ENCODE measurements at regions not wholly inside any gene's neighbourhood (a gene's known extent, or its start where the extent isn't known, plus 50 kb on each side); places are given as distances from the start of the nearest gene placed in this dataset.

- Histone ChIP-seq H3K9me3 (no peaks in the 10 kb centered on the region), H3K4me3 (no peak overlapping the region), H3K36me3 (ENCODE audit: low read depth) (no peaks in the 10 kb centered on the region), H3K4me1 (ENCODE audit: low read depth) (no peaks in the 10 kb centered on the region)
- intact Hi-C loops (cut with DNase I, micrococcal nuclease): no loop called here
- TF ChIP-seq CTCF (IDR thresholded peaks at IDR 0.05): no peak
- ATAC-seq: no peak
- no peak for DNase-seq
Measured at GRCh38 chr1:73756817-73757216, 441.2 kb downstream of the LRRIQ3 start.

- Histone ChIP-seq H3K9me3 (no peaks in the 10 kb centered on the region), H3K36me3 (ENCODE audit: low read depth) (no peaks in the 10 kb centered on the region), H3K4me3 (no peak overlapping the region), H3K4me1 (ENCODE audit: low read depth) (no peaks in the 10 kb centered on the region)
- no peak for DNase-seq
- intact Hi-C loops (cut with DNase I, micrococcal nuclease): no loop called here
- no peak for TF ChIP-seq CTCF (IDR thresholded peaks at IDR 0.05)
- no peak for ATAC-seq
Measured at GRCh38 chr1:73755649-73756048, 442.3 kb downstream of the LRRIQ3 start.

- no peaks in the 10 kb centered on the region for H3K36me3 ChIP-seq (ENCODE audit: low read depth)
- peaks cover 8% of the 10 kb centered on the region for H3K9me3 ChIP-seq
- no peak for TF ChIP-seq CTCF (IDR thresholded peaks at IDR 0.05)
- no peaks in the 10 kb centered on the region for H3K4me1 ChIP-seq (ENCODE audit: low read depth)
- ATAC-seq: no peak
- intact Hi-C loops (cut with DNase I, micrococcal nuclease): no loop called here
- H3K4me3 ChIP-seq: no peak overlapping the region
- DNase-seq: no peak
Measured at GRCh38 chr1:73749996-73750395, 448.0 kb downstream of the LRRIQ3 start.

- DNase-seq: no peak
- no peak for ATAC-seq
- TF ChIP-seq CTCF (IDR thresholded peaks at IDR 0.05): no peak
- H3K4me1 ChIP-seq (ENCODE audit: low read depth): no peaks in the 10 kb centered on the region
- H3K36me3 ChIP-seq (ENCODE audit: low read depth): no peaks in the 10 kb centered on the region
- H3K9me3 ChIP-seq: peaks cover 18% of the 10 kb centered on the region
- intact Hi-C loops (cut with DNase I, micrococcal nuclease): no loop called here
- no peak overlapping the region for H3K4me3 ChIP-seq
Measured at GRCh38 chr1:73744985-73745384, 453.0 kb downstream of the LRRIQ3 start.

GRCh38 chr1:73736125-73736524 lies 461.9 kb downstream of the LRRIQ3 start:
- no peak for DNase-seq
- H3K4me3 ChIP-seq: no peak overlapping the region
- no peaks in the 10 kb centered on the region for H3K9me3 ChIP-seq
- H3K36me3 ChIP-seq (ENCODE audit: low read depth): no peaks in the 10 kb centered on the region
- H3K4me1 ChIP-seq (ENCODE audit: low read depth): no peaks in the 10 kb centered on the region
- no peak for TF ChIP-seq CTCF (IDR thresholded peaks at IDR 0.05)
- no peak for ATAC-seq
- intact Hi-C loops (cut with DNase I, micrococcal nuclease): no loop called here

- no peak for DNase-seq
- ATAC-seq: no peak
- Histone ChIP-seq H3K4me3 (no peak overlapping the region), H3K9me3 (no peaks in the 10 kb centered on the region), H3K36me3 (ENCODE audit: low read depth) (no peaks in the 10 kb centered on the region), H3K4me1 (ENCODE audit: low read depth) (no peaks in the 10 kb centered on the region)
- no peak for TF ChIP-seq CTCF (IDR thresholded peaks at IDR 0.05)
- intact Hi-C loops (cut with DNase I, micrococcal nuclease): no loop called here
Measured at GRCh38 chr1:73727036-73727435, 470.9 kb downstream of the LRRIQ3 start.
